ENCODE measurements at regions not wholly inside any gene's neighbourhood (a gene's known extent, or its start where the extent isn't known, plus 50 kb on each side); places are given as distances from the start of the nearest gene placed in this dataset.

DNA sequence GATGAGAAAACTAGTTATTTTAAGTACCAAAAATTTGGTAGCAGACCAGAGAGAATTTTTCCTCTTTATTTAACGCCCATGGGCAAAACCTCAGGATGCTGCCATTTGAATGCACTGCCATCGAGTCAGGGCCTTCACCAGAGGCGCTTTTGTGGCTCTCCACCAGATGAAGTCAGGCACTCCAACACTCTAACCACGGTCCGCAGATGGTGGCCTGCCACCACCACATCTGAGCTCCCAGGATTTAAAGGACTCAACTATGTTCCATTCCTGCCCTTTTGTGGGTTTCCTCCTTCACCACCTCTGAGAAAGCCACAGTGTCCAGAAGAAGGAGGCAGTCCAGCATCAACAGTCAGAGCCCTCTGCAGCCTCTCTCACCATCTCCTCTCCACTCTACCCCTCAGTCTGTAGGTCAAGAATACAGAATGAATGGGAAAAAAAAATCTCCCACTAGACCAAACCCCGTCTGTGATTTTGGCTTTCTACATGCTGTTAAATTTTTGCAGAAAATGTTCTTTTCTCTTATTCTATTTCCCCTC is 647.4 kb downstream of the USP25 start:
- no peak for DNase-seq

DNA sequence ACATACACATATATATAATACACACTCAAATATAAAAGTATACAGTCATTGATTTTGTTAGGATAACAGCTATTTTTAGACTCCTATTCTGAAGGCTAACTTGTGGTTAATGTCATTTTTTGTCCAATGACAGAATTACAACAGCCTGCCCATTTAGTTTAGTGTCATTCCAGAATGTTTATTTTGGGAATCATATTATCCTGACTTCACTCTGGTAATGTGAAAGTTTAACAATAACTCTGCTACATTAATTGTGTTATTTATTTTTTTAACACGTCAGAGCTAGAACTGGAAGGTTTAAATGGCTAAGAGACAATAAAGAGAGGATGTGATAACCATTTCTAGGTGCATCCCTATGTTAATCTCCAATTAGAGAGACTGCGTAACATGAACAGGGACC is 648.1 kb downstream of the USP25 start:
- DNase-seq = no peak

DNA sequence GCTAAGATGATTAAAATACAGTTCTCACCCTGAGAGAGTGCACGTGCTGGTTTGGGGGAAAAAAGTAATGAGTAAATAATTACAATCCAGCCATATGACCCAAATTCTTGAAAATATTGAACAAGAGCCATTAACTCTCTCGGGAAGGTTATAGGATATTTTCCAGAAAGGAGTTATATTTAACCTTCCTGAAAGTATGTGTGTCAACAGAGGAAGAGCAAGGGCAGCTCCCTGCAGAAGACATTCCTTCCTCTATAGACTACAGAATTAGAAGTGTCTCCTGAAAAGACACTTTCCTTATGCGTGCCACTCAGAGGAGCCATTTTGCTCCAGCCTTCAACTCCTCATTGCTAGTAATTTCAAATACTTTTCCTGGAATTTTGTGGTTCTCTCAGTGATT is 648.7 kb downstream of the USP25 start:
- no peak for DNase-seq

DNA sequence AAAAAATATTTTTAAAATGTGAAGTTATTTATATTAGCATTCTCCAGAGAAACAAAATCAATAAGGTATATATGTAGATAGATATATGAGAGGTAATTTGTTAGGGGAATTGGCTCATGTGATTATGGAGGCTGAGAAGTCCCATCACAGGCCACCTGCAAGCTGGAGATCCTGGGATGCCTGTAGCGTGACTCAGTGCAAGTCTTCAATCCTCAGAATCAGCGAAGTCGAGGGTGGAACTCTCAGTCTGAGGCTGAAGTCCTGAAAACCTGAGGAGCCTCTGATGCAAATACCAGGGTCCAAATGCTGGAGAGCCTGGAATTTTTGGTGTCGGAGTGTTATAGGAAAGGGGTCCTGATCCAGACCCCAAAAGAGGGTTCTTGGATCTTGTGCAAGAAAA is 658.5 kb downstream of the USP25 start:
- no peak for DNase-seq

DNA sequence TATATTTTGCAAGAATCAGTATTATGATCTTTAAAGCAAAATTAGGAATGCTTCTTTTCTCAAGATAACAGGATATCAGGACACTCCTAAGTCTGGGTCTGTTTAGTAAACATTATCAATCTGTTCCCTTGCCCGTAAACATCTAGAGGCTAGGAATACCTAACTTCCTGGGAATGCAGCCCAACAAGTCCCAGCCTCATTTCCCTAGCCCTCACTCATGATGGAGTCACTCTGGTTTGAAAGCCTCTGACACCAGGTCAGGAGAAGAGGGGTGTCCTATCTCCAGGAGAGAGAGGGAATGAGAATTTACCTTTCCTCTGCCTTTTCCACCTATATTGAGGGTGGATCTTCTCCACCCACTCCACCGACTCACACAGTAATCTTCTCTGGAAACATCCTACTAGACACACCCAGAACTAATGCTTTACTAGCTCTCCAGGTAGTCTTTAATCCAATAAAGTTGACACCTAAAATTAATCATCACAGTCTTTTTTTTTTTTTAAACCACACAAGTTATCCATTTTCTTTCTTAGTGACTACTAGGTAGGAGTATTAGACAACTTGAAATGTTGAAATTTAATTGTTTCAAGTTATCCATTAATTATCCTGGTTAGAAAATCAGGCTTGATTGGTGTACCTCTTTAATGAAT is 659.3 kb downstream of the USP25 start:
- DNase-seq = no peak

DNA sequence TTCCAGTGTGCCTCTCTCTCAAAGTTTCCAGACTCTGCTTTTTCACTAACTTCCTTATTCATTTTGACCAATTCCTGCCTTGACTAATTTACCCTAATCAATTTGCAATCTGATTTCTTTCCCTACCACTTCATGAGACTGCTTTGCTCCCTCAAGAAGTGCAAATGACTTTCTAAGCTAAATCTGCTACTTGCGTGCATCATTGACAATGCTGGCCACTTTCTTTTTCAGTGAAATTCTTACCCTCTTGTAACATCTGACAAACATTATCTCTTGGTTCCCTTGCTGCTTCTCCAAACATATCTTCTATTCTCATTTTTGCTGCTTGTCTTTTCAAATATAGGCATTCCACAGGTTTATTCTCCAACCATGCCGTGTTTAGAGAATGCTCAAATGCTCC is 659.9 kb downstream of the USP25 start:
- no peak for DNase-seq

DNA sequence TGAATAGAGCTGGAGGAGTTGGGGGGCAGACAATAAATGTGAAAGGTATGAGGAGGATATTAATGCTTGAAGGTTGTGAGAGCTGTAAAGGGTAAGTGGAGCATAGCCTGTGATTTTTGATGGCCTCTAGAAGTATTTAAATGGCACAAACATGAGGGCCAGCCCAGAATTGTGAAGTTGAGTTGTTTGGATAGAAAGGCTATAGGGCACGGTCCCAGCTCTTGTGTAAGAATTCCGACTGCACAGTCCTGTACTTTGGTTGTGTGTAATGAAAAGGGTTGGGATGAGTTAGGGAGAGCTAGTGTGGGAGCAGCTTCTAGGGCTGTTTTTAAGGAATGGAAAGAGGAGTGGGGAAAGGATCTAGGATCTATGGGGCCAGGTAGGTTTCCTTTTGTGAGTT is 665.5 kb downstream of the USP25 start:
- DNase-seq = no peak

DNA sequence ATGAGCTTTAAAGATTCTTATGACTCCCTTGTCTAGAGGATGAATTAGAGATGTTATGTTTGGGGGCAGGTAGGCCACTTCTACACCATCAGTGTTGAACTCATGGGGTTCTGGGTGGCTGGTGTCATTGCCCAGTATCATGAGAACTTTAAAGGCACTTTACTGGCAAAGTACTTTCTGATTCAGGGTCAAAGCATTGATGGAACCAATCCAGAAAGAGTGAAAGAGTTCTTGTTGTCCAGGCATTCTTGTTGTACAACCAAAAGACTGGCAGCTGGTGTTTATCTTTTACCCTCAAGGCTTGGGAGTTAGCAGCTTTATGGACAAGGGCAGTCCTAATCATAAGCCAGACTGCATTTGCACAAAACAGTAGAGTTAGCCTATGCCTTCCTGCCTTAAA is 673.0 kb downstream of the USP25 start:
- no peak for DNase-seq

DNA sequence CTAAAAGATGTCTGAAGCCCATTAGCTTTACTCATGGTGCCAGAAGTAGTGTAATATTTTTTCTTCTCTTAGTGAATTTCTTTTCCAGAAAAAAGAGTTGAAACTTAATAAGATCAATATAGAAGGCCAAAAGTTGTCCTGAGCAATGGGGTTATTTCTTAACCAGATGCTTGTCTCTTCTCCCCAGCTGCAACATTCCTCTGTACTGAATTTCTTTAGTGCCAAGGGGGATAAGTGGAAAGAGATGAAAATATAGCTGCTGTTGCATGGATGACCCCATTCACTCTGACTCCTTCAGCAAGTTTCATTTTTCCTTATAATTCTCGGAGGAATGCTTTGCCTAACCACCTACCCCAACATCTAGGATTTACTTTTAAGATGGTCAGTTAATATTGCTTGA is 675.0 kb downstream of the USP25 start:
- DNase-seq = no peak

DNA sequence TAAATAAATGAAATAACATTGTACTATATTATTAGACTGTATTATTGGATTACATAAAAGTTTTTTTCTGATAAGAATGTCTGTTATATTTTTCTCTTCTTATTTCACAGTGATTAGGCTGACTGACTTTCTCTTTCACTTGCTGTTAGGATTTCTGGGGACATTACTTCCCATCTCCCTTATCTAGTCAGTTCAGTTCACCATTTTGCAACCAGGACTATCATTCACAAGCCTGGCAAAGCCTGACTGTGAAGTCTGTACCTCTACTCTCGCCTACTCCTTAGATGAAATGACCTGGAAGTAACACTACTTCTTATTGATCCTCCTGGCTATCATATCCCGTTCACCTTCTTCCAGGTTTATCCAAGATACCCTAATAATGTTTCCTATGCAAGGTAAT is 676.6 kb downstream of the USP25 start:
- DNase-seq = no peak

DNA sequence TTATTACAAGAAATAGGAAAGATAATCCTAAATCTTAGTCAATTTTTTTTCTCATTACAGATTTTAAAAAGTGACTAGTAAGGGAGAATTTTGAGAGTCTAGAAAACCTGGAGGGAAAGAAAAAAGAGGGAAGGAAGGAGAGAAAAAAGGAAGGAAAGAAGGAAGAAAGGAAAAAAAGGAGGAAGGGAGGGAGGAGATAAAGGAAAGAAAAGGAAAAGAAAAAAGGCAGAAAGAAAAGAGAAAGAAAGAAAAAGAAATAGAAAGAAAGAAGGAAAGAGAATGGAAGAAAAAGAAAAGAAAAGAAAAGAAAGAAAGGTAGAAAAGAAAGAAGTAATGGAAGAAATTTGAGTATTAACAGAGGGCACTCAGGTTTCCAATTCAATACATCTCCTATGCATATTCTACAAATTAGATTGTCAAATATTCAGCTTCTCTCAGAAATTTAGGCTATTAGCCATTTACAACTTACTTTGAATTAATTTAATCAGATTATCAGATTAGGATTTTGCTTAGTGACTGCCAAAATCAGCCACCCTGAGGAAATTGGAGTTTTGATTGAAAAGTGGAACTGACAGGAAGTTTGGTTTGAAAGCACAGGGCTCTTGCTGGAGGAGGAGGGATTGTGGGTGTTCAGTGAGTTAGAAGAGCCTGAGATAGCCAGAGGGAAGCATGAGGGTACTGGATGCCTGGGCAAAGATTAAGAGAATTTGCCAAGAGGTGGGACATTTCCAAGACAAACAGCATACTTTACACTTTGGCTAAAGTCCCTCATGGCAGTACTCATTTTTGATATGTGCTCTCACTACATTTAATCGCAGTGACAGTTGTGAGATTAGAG is 677.8 kb downstream of the USP25 start:
- no peak for DNase-seq

DNA sequence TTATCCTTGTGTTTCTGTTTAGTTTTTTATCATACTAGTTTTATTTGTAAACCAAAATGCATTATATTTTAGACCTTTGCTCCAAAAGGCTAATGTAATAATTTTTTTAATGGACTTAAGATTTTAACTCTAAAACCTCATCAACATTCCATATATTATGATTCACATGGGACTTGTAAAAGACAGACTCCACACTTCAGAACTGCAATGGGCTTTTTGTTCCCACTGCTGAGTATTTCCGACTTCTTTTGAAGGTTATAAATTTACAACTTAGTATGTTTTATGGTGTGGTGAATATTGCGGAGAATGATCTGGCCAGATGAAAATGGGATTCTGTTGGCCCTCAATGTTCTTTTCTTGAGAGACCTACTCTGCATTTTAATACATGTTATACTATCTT is 678.5 kb downstream of the USP25 start:
- DNase-seq = no peak

DNA sequence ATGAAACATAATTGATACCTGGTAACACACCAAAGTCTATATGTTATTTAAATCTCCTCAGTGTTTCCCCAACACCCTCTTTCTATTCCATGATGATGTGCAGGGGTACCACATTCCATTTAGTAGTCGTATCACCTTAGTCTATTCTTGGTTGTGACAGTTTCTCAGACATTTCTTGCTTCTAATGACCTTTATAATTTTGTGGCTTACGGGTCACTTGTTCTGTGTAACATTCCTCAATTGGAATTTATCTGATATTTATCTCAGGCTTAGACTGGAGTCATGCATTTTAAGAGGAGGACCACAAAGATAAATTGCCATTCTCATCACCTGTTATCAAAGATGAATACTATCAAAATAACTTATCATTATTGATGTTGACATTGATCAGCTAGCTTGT is 679.6 kb downstream of the USP25 start:
- DNase-seq = no peak

DNA sequence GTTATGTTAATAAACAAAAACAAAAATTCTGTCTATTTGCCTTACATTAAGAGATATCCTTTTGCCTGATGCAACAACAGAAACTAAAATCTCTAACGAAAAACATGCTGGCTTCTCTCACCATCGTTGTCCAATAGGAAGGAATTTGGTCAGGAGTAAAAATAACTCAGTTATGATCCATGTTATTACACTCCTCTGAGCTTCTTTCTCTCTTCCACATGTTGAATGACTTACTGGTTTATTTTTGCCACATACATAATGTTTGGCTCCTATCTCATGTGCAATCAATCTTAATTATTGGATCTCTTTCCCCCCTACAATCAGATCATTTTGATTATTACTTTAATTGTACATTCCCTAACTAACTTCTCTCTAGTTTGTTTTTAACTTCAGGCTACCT is 688.4 kb downstream of the USP25 start:
- DNase-seq = no peak

DNA sequence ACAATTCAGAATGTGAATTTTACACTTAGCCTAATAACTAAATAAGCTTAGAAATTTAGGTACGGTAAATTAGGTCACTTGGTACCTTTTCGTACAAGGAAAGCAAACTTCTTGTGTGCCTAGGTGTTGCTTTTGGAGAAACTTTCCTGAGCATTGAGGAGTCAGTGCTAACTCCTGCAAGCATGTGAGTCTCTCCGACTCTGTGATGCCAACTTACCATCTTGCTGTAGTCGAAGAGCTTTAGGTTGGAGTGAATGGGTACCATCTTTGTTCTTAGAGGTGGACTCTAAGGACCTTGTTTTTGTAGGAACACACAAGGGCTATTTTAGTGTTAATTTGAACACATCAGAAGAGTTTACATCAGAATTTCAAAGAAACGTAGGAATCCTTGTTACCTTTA is 688.9 kb downstream of the USP25 start:
- DNase-seq = no peak

DNA sequence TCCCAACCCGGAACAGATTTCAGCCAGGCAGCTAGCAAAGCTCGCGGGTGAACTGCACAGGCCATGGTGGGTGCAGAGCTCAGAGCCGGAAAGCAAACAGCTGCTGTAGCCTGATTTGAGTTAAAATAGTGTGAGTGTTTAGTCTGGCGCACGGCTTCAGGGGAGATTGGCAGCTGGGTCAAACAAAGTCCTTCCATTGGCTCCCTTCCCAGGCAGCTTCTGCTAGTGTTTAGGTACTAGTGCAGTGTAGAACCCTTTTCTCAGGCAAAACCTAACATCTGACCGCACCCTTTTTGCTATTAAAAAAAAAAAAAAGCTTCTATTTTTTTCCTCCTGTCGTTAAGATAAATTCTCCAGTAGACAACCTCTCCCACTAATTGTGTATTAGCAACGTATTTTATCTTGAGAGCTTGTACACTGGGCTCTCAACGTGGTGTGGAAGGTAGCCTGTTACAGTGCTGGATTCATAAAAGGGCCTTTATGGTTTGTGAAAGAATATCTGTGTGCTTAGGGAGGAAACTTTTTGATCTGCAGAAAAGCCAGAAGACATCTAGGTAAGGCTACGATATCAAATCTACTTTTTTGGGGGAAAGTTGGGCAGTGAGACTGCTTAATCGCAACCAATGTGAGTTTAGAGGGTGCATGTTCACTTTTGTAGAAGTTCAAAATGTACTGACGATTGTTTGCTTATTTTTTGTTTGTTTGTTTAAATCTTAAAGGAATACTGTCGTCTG is 689.6 kb downstream of the USP25 start:
- no peak for DNase-seq

DNA sequence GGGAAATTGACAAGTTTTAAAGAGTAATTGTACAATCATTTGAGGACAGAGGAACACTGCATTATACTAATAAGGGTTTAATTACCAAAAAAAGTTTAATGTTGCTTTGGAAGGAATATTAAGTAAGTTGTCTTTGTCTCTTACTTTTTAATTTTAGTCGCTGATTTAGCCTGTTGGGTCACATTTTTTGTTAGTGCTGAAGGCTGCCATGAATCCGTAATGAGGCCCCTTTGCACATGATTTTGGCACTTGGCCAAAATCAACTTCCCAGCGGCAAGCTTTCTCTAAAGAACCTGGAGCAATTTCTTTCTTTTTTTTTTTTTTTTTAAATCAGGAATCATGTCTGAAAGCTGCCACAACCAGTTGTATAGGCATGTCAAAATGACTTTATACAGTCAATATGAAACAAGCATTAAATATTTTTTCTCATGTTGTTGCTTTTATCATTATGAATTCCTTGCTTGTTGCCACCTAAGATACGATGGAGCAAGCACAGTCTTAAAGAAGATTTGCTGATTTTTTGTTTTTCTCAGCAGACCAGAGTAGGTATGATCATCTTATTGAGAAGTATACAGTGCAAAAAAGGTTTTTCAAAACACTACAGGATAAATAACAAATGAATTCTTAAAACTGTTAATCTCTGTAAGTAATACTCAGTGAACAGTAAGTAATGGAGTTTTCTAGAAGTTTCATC is 690.4 kb downstream of the USP25 start:
- DNase-seq = no peak

DNA sequence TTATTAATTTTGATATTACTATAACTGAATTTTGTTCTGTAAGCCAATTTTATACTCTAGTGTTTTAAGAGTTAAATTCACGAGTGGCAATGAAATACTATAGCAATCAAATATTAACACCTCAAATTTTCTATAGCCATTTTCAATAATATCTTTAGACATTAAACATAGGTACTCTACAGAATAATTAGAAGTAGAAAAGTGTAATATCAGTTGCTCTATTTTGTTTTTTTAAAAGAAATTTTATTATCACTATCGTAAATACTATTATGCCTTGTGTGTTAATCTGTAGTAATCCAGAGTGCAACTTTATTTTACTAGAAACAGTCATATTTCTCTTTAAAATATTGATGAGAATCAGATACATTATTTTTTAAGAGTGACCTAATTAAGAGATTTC is 691.2 kb downstream of the USP25 start:
- DNase-seq = no peak

DNA sequence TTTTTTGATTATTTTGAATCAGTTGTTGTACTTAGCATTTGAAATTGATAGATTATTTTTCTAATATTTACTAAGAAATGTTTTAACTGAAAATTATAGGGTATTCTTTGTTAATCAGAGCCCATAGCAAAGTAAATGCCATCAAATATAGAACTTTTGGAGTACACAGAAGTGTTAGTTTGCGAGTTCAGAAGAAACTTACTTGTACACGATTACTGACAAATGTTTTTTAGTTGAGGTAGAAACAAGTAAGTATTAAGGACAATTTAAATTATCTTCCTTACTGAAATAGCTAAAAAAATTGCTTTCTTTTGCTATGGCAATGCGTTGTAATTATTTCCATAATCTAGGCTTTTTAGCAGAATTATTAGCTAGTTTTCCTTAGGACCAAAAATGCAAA is 692.2 kb downstream of the USP25 start:
- DNase-seq = no peak

DNA sequence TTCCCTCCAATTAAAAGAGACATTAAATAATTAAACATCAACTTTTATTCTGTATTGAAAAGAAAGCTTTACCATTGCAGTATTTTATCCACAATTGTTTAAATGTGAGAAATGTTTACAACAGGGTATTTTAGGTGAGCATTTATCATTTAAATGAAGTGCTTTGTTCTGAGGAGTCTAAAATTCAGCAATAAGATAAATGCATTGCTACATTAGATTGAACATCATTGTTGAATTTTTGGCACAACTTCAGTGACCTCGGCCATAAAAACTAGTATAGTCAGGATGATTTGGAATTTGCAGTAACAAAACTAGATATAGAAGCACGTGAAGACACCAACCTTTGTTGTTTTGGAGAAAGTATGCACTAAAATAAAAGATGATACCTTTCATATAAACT is 692.9 kb downstream of the USP25 start:
- no peak for DNase-seq

DNA sequence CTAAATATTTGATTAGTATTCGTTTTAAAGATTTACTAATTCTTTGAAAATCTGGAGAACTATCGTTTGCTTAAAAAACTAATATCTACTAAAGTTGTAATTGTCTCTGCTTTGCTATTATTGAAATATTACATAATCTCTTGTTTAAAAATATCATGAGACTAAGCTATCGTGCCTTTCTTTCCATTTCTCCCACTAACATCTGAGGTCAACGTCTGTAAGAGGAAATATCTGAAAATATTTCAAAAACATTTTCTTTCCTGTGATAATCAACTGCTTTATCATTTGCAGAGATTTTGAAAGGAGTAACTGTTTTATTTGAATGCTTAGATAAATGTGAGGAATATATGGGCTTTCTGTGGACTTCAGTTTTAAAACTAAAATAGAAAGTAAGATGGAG is 694.1 kb downstream of the USP25 start:
- DNase-seq = no peak

DNA sequence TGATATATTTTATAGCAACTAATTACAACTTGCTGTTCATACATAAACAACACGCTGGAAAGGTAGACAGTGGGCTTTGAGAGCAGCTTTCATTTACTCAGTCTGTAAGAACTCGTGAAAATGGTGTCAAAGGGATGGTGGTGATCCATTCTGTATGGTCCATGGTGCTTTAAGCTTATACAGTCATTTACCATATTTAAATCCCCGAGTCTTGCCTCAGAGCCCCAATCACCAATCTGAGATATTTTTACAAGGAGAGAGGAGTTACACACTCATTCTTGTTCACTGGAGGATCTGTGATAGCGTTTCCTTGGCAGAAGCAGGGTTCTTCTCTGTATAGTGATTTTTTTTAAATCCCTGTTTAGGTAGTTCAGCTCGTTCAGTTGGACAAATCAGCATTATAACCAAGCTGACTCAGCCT is 694.6 kb downstream of the USP25 start:
- DNase-seq = no peak

DNA sequence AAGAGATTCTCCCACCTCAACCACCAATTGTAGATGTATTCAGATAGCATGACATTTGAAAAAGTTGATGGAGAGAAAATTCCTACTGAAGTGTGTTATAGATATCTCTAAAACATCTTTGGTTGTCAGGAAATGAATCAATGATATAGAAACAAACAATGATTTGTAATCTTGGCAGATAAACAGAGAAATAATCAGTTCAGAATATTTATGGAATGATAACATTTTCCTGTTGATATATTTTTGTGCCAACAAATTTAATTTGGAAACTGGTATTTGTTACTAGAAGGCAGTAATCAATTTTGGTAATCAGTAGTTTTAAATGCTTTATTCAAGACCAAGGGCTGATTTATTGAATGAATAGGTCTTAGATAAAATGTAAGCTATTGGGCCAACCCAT is 695.6 kb downstream of the USP25 start:
- DNase-seq = no peak
